ENCODE measurements at regions not wholly inside any gene's neighbourhood (a gene's known extent, or its start where the extent isn't known, plus 50 kb on each side); places are given as distances from the start of the nearest gene placed in this dataset.

- Histone ChIP-seq H3K27ac (ENCODE audit: low read depth, low read length, poor library complexity, severe bottlenecking) (no peak overlapping the region), H3K9me3 (ENCODE audit: low read length) (no peaks in the 10 kb centered on the region), H3K9ac (ENCODE audit: low read length) (no peak overlapping the region), H3K4me2 (ENCODE audit: low read length) (no peak overlapping the region), H3K4me1 (ENCODE audit: insufficient read depth, low read length, severe bottlenecking) (no peaks in the 10 kb centered on the region), H3K36me3 (ENCODE audit: insufficient read depth, low read length) (no peaks in the 10 kb centered on the region), H3K79me2 (ENCODE audit: insufficient read depth, low read length) (no peaks in the 10 kb centered on the region), H3K9me2 (ENCODE audit: low read depth, low read length) (no peaks in the 10 kb centered on the region), H2AFZ (ENCODE audit: low read length) (no peak overlapping the region), H3K4me3 (ENCODE audit: low read depth, low read length, poor library complexity, severe bottlenecking) (no peak overlapping the region), H3F3A (ENCODE audit: insufficient read depth, low read length) (no peaks in the 10 kb centered on the region), H4K20me1 (ENCODE audit: insufficient read depth, low read length) (no peaks in the 10 kb centered on the region), H3K27me3 (ENCODE audit: insufficient read depth, low read length) (no peaks in the 10 kb centered on the region)
- TF ChIP-seq, protein P1, sequence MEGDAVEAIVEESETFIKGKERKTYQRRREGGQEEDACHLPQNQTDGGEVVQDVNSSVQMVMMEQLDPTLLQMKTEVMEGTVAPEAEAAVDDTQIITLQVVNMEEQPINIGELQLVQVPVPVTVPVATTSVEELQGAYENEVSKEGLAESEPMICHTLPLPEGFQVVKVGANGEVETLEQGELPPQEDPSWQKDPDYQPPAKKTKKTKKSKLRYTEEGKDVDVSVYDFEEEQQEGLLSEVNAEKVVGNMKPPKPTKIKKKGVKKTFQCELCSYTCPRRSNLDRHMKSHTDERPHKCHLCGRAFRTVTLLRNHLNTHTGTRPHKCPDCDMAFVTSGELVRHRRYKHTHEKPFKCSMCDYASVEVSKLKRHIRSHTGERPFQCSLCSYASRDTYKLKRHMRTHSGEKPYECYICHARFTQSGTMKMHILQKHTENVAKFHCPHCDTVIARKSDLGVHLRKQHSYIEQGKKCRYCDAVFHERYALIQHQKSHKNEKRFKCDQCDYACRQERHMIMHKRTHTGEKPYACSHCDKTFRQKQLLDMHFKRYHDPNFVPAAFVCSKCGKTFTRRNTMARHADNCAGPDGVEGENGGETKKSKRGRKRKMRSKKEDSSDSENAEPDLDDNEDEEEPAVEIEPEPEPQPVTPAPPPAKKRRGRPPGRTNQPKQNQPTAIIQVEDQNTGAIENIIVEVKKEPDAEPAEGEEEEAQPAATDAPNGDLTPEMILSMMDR (IDR thresholded peaks at IDR 0.05; ENCODE audit: low read length), result no peak
- no peak for TF ChIP-seq EZH2 (IDR thresholded peaks at IDR 0.05; ENCODE audit: borderline replicate concordance, low read length)
Observed at GRCh38 chr6:122558080-122558479, 52.1 kb upstream of the PKIB start.

Data from OCI-LY1 (cell line).